HG03378 (cell line): ENCODE measurements at regions not wholly inside any gene's neighbourhood (a gene's known extent, or its start where the extent isn't known, plus 50 kb on each side); places are given as distances from the start of the nearest gene placed in this dataset.
"Not testable (repeated sequence)": the region's sequence is repeated elsewhere in the genome, so short reads cannot be mapped to it uniquely, and the experiment has no call there.

ENCODE experiments used
- ATAC-seq: cut with Tn5 transposase; IDR thresholded peaks from one replicate; pipeline ENCODE4 v1.9.1; 2021; ENCODE audit warnings: mild to moderate bottlenecking, moderate library complexity; ENCODE audit not compliant: unreplicated experiment

GRCh38 chr13:70541451-70541850, 433.2 kb upstream of the KLHL1 start:
- ATAC-seq, result no peak

- ATAC-seq, result no peak
Measured at GRCh38 chr13:70534466-70534865, 426.2 kb upstream of the KLHL1 start.

DNA sequence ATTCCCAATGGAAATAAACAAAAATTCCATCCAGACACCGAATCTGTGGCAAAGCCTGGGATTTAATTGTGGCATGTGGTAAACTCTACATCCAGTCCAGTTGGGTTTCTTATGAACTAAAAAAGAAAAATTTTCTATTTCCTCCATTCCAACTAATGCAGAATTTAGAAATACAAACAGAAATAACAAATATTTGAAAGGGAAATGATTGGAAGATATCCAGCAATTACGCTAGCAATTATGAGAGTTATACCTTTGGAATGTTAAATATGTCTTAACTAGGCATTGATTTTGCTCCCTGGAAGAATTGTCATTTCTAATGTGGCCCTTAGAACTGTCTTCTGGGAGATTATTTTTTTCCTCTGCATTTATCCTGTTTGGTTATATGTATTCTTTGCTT, 421.4 kb upstream of the KLHL1 start:
- no peak for ATAC-seq

DNA sequence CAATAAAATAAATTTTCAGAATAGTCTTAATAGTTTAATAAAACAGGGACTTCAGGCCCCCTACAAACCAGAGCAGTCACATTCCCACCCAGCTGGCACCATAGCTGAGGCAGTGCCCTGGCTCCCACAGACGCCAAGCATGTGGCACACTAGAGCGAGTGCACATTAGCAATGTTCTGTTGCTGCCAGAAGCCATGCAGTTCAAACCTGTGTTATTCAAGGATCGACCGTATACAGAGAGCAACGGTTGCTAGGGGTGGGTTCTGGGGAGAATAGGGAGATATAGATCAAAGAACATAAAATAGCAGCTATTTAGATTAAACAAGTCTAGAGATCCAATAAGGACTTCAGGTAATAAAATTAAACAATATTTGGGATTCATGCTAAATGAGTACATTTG, 419.3 kb upstream of the KLHL1 start:
- no peak for ATAC-seq

DNA sequence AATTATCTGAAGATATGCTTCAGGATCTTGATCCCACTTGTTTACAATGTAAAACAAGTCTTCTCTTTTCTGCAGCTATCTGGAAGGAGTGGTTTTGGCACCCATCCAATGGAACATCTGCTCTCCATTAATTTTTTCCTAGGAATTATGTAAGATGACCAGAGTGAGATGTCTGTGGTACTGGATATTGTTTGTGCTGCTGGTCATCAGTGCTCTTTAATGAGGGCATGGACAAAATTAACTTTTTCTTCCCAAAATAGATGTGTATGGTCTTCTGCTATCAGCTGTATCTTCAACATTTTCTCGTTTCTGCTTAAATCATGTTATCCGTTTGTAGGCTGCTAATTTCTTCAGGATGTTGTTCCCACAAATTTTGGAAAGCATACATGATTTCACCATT, 415.4 kb upstream of the KLHL1 start:
- no peak for ATAC-seq

GRCh38 chr13:70520275-70521036, 412.2 kb upstream of the KLHL1 start:
- no peak for ATAC-seq

GRCh38 chr13:70518081-70518480, 409.8 kb upstream of the KLHL1 start:
- ATAC-seq, result no peak

- no peak for ATAC-seq
Measured at GRCh38 chr13:70516226-70516625, 408.0 kb upstream of the KLHL1 start.

GRCh38 chr13:70511861-70512417, 403.7 kb upstream of the KLHL1 start:
- not testable (repeated sequence) for ATAC-seq

DNA sequence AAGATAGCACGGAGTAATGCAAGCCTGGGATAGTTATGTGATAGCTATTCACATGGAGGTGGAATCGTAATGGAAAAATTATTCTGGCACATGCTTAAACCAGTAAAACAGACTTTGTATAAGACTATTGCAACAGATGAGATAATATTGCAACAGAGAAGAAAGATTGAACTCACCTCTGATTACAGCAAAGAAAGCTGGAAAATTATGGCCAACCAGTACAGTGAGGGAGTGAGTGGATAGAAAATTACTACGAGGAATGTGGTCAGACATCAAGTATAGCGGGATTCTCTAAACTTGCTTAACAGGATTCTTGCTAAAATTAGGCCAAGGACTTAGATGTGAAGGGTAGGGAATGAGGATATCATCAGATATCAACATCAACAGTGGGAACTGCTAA, 397.6 kb upstream of the KLHL1 start:
- no peak for ATAC-seq

GRCh38 chr13:70502944-70503343, 394.7 kb upstream of the KLHL1 start:
- ATAC-seq, result no peak

DNA sequence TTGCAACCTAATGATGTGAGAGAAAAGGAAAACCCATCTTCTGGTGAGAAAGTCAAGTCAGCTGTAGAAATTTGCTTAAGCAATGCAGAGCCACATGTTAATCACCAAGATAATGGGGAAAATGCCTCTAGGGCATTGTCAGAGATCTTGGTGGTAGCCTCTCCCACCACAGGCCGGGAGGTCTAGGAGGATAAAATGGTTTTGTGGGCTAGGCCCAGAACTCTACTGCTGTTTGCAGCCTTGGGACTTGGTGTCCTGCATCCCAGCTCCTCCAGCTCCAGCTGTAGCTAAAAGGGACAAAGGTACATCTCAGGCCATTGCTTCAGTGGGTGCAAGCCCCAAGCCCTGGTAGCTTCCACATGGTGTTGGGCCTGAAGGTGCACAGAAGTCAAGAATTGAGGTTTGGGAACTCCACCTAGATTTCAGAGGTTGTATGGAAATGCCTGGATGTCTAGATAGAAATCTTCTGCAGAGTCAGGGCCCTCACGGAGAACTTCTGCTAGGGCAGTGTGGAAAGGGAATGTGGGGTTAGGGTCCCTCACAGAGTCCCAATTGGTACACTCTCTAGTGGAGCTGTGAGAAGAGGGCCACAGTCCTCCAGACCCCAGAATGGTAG, 382.2 kb upstream of the KLHL1 start:
- ATAC-seq, result no peak

- ATAC-seq, result no peak
Measured at GRCh38 chr13:70484931-70485330, 376.7 kb upstream of the KLHL1 start.

- ATAC-seq, result no peak
Measured at GRCh38 chr13:70483599-70484276, 375.5 kb upstream of the KLHL1 start.

DNA sequence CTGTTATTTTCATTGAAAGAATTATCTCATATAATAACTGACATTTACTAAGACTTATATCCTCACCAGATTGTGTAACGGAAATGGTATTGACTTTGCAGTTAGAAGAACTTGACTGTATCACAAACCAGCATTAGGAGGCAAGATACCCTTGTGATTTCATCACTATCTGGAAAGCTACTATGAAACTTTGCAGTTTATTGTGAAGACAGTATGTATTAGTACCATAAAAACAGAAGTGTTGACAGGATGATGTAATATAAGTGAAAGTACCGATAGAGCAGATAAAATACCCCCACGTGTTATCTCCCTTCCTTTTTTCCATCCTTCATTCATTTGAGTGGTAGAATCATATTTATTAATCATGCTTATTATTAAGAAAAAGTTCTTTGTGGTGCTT, 365.7 kb upstream of the KLHL1 start:
- ATAC-seq, result no peak

GRCh38 chr13:70469077-70469476, 360.8 kb upstream of the KLHL1 start:
- no peak for ATAC-seq

DNA sequence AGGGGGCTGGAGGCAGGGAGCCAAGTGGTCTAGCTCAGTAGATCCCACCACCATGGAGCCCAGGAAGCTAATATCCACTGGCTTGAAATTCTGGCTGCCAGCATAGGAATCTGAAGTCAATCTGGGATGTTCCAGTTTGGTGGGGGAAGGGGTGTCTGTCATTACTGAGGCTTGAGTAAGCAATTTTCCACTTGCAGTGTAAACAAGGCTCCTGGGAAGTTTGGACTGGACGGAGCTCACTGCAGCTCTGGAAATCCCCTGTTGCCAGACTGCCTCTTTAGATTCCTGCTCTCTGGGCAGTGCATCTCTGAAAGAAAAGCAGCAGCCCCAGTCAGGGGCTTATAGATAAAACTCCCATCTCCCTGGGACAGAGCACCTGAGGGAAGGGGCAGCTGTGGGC, 349.2 kb upstream of the KLHL1 start:
- no peak for ATAC-seq

DNA sequence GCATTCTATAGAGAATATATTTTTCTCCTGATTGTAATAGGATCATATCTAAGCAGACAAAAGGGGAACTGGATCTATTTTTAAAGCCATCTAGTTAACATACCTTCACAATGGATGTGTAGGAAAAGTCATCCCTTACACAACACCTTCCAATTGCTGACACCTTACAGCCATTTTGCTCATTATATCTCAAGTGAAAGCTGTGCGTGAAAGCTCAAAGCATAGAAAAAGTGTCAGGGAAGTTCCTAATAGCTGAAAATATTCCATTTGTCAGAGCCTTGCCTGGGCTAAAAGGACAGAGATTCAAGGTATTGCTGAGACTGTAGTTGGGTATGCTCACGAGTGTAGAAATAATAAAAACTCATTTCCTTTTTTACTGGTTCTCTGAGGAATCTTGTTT, 340.6 kb upstream of the KLHL1 start:
- ATAC-seq, result no peak

GRCh38 chr13:70432276-70432805, 324.1 kb upstream of the KLHL1 start:
- no peak for ATAC-seq

- ATAC-seq, result no peak
Measured at GRCh38 chr13:70430256-70430655, 322.0 kb upstream of the KLHL1 start.

DNA sequence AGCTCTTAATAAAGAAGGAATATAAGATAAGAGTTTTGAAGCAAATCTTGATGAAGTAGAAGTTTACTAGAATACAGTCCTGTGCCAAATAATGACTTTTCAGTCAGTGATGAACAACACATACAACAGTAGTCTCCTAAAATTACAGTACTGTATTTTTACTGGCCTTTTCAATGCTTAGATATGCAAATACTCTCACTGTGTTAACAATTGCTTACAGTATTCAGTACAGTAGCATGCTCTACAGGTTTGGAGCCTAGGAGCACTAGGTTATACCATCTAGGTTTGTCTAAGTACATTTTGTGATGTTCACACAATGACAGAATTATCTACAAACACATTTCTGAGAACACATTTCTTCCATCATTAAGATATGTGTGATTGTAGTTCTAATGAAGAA, 316.7 kb upstream of the KLHL1 start:
- no peak for ATAC-seq

DNA sequence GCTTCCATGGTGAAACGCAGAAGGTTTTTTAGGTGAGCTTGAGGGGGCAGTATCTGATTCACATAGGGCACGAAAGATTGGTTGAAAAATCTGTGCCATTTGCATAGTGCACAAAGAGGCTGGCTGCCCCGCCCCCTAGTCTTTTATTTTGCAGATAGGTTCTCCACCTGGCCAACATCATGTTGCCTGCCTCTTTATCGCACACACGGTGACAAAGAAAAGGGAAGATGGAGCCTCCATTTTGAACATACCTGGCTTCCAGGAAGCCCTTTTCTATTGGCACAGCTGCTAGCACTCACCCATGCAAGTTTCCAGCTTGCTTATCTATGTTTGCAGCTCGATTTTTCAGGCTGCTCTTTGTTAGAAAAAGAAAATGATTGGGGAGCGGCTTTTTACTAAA, 316.2 kb upstream of the KLHL1 start:
- no peak for ATAC-seq
